ENCODE measurements at regions not wholly inside any gene's neighbourhood (a gene's known extent, or its start where the extent isn't known, plus 50 kb on each side); places are given as distances from the start of the nearest gene placed in this dataset.

GRCh38 chr12:126198966-126199692, 1133.9 kb downstream of the AACS start:
- TF ChIP-seq CTCF (IDR thresholded peaks at IDR 0.05) (no peak), POLR2A (IDR thresholded peaks at IDR 0.05; ENCODE audit: low read depth) (no peak), POLR2AphosphoS5 (IDR thresholded peaks at IDR 0.05) (no peak), EP300 (IDR thresholded peaks at IDR 0.05) (no peak)
